ENCODE measurements at regions not wholly inside any gene's neighbourhood (a gene's known extent, or its start where the extent isn't known, plus 50 kb on each side); places are given as distances from the start of the nearest gene placed in this dataset.

GRCh38 chr2:12862541-12862940 lies 145.8 kb downstream of the TRIB2 start:
- Mint-ChIP-seq H3K4me1 (ENCODE audit: low read depth) (peaks cover 15% of the 10 kb centered on the region), H3K27me3 (ENCODE audit: low read depth) (peaks cover 20% of the 10 kb centered on the region), H3K36me3 (ENCODE audit: low read depth) (peaks cover 35% of the 10 kb centered on the region), H3K4me3 (ENCODE audit: low read depth) (no peak overlapping the region), H3K9me3 (peaks cover 46% of the 10 kb centered on the region), H3K27ac (no peak overlapping the region)
- intact Hi-C loops (cut with micrococcal nuclease), result no loop called here
- DNase-seq (ENCODE audit: low spot score), result no peak

DNA sequence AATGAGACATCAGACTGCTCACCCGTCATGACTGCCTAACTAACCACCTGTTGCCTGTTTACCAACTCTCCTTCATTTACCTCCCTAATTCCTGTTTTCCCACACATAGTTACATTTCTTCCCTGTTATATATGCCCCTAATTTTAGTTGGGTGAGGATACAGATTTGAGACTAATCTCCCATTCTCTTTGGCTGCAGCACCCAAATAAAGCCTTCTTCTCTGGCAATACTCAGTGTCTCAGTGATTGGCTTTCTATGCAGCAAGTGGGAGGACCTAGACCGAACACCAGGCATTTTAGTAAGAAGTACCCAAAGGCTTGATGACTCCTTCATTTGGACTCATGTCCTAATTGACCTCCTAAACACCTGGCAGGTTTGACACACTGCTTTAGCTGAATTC lies 147.2 kb downstream of the TRIB2 start:
- peaks cover 46% of the 10 kb centered on the region for H3K9me3 Mint-ChIP-seq
- H3K27ac Mint-ChIP-seq, result no peak overlapping the region
- no peak overlapping the region for H3K4me3 Mint-ChIP-seq (ENCODE audit: low read depth)
- peaks cover 35% of the 10 kb centered on the region for H3K36me3 Mint-ChIP-seq (ENCODE audit: low read depth)
- intact Hi-C loops (cut with micrococcal nuclease), result no loop called here
- peaks cover 15% of the 10 kb centered on the region for H3K4me1 Mint-ChIP-seq (ENCODE audit: low read depth)
- no peak for DNase-seq (ENCODE audit: low spot score)
- peaks cover 23% of the 10 kb centered on the region for H3K27me3 Mint-ChIP-seq (ENCODE audit: low read depth)

DNA sequence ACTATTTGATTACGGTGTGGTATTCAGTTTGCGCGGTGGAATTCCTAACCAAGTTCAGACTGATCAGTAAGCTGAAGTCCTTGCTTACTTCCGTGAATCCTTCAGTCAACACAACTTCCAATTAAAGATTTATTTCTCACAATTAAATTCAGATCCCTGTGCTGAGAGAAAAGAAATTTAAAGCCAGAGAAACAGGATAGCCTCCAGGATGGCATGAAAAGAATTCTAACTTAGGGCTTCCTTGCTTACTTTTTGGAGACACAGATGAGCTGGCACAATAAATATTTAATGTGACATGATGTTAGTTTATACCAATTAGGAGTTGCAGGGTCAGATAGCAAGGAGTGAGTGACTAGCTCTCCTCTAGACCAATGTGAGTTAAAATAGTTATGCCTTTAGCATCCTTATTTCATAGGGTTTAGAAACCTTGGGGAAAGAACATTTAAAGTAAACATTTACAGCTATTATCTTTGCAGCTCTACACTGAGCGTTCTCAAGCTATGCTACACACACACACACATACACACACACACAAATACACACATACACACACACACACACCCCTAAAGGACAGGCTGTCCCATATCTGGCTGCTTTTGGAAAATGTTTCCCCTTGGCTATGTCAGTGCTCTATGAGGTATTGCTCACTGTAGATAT lies 151.0 kb downstream of the TRIB2 start:
- H3K27ac Mint-ChIP-seq, result no peak overlapping the region
- H3K4me1 Mint-ChIP-seq (ENCODE audit: low read depth), result no peaks in the 10 kb centered on the region
- H3K36me3 Mint-ChIP-seq (ENCODE audit: low read depth), result peaks cover 27% of the 10 kb centered on the region
- H3K27me3 Mint-ChIP-seq (ENCODE audit: low read depth), result peaks cover 36% of the 10 kb centered on the region
- no peak for DNase-seq (ENCODE audit: low spot score)
- peaks cover 41% of the 10 kb centered on the region for H3K9me3 Mint-ChIP-seq
- H3K4me3 Mint-ChIP-seq (ENCODE audit: low read depth), result no peak overlapping the region
- intact Hi-C loops (cut with micrococcal nuclease), result no loop called here

GRCh38 chr2:12870692-12871091 lies 154.0 kb downstream of the TRIB2 start:
- Mint-ChIP-seq H3K36me3 (ENCODE audit: low read depth) (peaks cover 6% of the 10 kb centered on the region), H3K27me3 (ENCODE audit: low read depth) (peaks cover 39% of the 10 kb centered on the region), H3K4me1 (ENCODE audit: low read depth) (no peaks in the 10 kb centered on the region), H3K9me3 (peaks cover 12% of the 10 kb centered on the region), H3K4me3 (ENCODE audit: low read depth) (no peak overlapping the region), H3K27ac (no peak overlapping the region)
- DNase-seq (ENCODE audit: low spot score), result no peak
- intact Hi-C loops (cut with micrococcal nuclease), result no loop called here

- intact Hi-C loops (cut with micrococcal nuclease), result no loop called here
- H3K9me3 Mint-ChIP-seq, result peaks cover 4% of the 10 kb centered on the region
- DNase-seq (ENCODE audit: low spot score), result no peak
- no peak overlapping the region for H3K27ac Mint-ChIP-seq
- peaks cover 4% of the 10 kb centered on the region for H3K36me3 Mint-ChIP-seq (ENCODE audit: low read depth)
- H3K27me3 Mint-ChIP-seq (ENCODE audit: low read depth), result peaks cover 30% of the 10 kb centered on the region
- no peaks in the 10 kb centered on the region for H3K4me1 Mint-ChIP-seq (ENCODE audit: low read depth)
- H3K4me3 Mint-ChIP-seq (ENCODE audit: low read depth), result no peak overlapping the region
Measured at GRCh38 chr2:12871694-12872315, 155.1 kb downstream of the TRIB2 start.

- Mint-ChIP-seq H3K27ac (no peak overlapping the region), H3K4me1 (ENCODE audit: low read depth) (no peaks in the 10 kb centered on the region), H3K4me3 (ENCODE audit: low read depth) (no peak overlapping the region), H3K36me3 (ENCODE audit: low read depth) (no peaks in the 10 kb centered on the region), H3K27me3 (ENCODE audit: low read depth) (peaks cover 19% of the 10 kb centered on the region), H3K9me3 (no peaks in the 10 kb centered on the region)
- DNase-seq (ENCODE audit: low spot score), result no peak
- intact Hi-C loops (cut with micrococcal nuclease), result no loop called here
Measured at GRCh38 chr2:12877761-12878160, 161.0 kb downstream of the TRIB2 start.

DNA sequence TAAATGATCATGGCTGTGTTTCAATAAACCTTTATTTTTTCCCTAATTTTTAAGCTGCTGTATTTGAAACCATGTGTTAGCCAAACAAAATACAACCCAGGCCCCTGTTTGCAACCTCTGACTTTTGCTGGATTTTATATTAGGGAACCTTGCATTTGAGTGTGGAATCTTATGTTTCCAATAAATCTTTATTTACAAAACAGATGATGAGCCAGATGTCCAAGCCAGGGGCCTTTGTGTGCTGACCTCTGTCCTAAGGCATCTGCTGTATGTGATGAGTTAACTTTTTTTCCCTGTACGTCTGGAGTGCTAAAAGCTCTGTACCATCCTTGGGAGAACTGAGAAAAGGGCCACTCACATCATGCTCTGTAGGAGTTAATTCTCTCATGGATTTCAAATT lies 162.9 kb downstream of the TRIB2 start:
- Mint-ChIP-seq H3K36me3 (ENCODE audit: low read depth) (no peaks in the 10 kb centered on the region), H3K4me1 (ENCODE audit: low read depth) (no peaks in the 10 kb centered on the region), H3K9me3 (no peaks in the 10 kb centered on the region), H3K27me3 (ENCODE audit: low read depth) (peaks cover 17% of the 10 kb centered on the region), H3K27ac (no peak overlapping the region), H3K4me3 (ENCODE audit: low read depth) (no peak overlapping the region)
- DNase-seq (ENCODE audit: low spot score), result no peak
- intact Hi-C loops (cut with micrococcal nuclease), result no loop called here

DNA sequence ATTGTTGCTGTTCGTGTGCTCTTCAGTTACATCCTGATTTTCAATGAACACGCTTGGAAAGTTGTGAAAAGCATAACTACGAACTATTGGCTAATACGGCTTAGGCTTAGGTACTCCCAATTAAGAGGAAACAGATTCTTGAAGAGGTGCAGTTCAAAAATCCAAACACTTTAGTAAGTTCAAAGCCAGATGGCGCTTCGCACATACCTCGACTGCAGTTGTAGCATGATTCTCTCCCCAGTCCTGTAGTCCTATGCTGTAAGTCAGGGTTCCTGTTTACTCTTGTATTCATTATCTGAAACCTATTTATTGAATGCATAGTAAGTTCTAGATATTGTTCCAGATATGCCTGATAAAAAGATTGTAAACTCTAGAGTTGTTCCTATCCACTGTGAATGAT lies 165.2 kb downstream of the TRIB2 start:
- no peak for DNase-seq (ENCODE audit: low spot score)
- H3K9me3 Mint-ChIP-seq, result no peaks in the 10 kb centered on the region
- H3K27me3 Mint-ChIP-seq (ENCODE audit: low read depth), result peaks cover 22% of the 10 kb centered on the region
- intact Hi-C loops (cut with micrococcal nuclease), result no loop called here
- no peaks in the 10 kb centered on the region for H3K36me3 Mint-ChIP-seq (ENCODE audit: low read depth)
- no peaks in the 10 kb centered on the region for H3K4me1 Mint-ChIP-seq (ENCODE audit: low read depth)
- H3K4me3 Mint-ChIP-seq (ENCODE audit: low read depth), result no peak overlapping the region
- H3K27ac Mint-ChIP-seq, result no peak overlapping the region

- no peaks in the 10 kb centered on the region for H3K36me3 Mint-ChIP-seq (ENCODE audit: low read depth)
- H3K4me3 Mint-ChIP-seq (ENCODE audit: low read depth), result no peak overlapping the region
- no peak overlapping the region for H3K27ac Mint-ChIP-seq
- no peaks in the 10 kb centered on the region for H3K9me3 Mint-ChIP-seq
- peaks cover 22% of the 10 kb centered on the region for H3K27me3 Mint-ChIP-seq (ENCODE audit: low read depth)
- no peak for DNase-seq (ENCODE audit: low spot score)
- no peaks in the 10 kb centered on the region for H3K4me1 Mint-ChIP-seq (ENCODE audit: low read depth)
- intact Hi-C loops (cut with micrococcal nuclease), result no loop called here
Measured at GRCh38 chr2:12882393-12882792, 165.7 kb downstream of the TRIB2 start.

GRCh38 chr2:12883906-12884305 lies 167.2 kb downstream of the TRIB2 start:
- Mint-ChIP-seq H3K9me3 (no peaks in the 10 kb centered on the region), H3K4me3 (ENCODE audit: low read depth) (no peak overlapping the region), H3K27ac (no peak overlapping the region), H3K36me3 (ENCODE audit: low read depth) (no peaks in the 10 kb centered on the region), H3K4me1 (ENCODE audit: low read depth) (no peaks in the 10 kb centered on the region), H3K27me3 (ENCODE audit: low read depth) (peaks cover 20% of the 10 kb centered on the region)
- no peak for DNase-seq (ENCODE audit: low spot score)
- intact Hi-C loops (cut with micrococcal nuclease), result no loop called here

DNA sequence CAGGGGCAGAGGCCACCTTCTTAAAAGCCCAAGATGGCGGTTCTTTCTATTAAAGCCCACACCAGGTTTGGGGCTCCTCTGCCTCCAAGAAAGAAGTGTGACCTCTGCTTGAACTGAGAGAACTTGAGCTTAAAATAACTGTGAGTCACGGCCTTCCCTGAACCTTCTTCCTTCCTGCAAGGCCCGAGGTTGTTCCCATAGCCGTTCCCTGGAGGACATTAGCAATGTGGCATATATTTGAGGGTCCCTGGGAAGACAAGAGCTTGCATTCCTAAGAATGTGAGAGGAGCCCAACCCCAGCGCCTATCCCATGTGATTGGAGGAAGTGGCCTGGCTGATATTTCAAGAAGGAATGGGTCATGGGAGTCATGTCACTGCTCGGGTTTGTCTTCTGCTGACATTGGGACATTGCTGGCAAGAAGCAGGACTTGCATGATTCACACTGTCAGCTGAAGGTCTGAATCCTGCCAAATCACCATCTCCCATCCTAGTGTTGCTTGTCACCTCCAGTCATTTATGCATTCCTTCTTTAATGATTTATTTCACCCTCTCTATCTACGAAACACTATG lies 168.1 kb downstream of the TRIB2 start:
- H3K27ac Mint-ChIP-seq, result no peak overlapping the region

DNA sequence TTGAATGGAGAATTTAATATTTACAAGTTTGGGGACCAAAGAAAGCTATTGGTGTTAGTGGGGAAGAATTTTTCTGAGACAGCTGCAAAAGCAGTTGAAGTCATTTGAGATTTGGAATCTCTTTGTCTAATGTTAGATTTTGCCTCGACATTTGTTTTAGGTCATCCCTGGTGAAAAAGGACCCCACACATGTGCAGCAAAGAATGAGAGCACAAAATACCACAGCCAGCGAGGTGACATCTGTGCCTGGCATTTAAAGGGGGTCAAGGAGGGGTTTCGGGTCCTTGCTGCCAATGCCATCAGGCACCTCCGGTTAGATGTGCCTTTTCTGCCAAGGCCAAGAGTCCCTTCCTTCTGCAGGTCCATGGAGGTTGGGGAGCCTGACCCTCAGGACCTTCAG lies 173.3 kb downstream of the TRIB2 start:
- Mint-ChIP-seq H3K27me3 (ENCODE audit: low read depth) (peaks cover 18% of the 10 kb centered on the region), H3K9me3 (peaks cover 15% of the 10 kb centered on the region), H3K4me3 (ENCODE audit: low read depth) (no peak overlapping the region), H3K27ac (no peak overlapping the region), H3K4me1 (ENCODE audit: low read depth) (peaks cover 2% of the 10 kb centered on the region), H3K36me3 (ENCODE audit: low read depth) (no peaks in the 10 kb centered on the region)
- DNase-seq (ENCODE audit: low spot score), result no peak
- intact Hi-C loops (cut with micrococcal nuclease), result no loop called here

More for the DNA sequence above, 168.1 kb downstream of the TRIB2 start:
- no peaks in the 10 kb centered on the region for H3K9me3 Mint-ChIP-seq
- H3K27me3 Mint-ChIP-seq (ENCODE audit: low read depth), result peaks cover 18% of the 10 kb centered on the region
- no peaks in the 10 kb centered on the region for H3K36me3 Mint-ChIP-seq (ENCODE audit: low read depth)
- H3K4me3 Mint-ChIP-seq (ENCODE audit: low read depth), result no peak overlapping the region
- intact Hi-C loops (cut with micrococcal nuclease), result no loop called here
- no peaks in the 10 kb centered on the region for H3K4me1 Mint-ChIP-seq (ENCODE audit: low read depth)
- DNase-seq (ENCODE audit: low spot score), result no peak

- no peak for DNase-seq (ENCODE audit: low spot score)
- peaks cover 19% of the 10 kb centered on the region for H3K9me3 Mint-ChIP-seq
- peaks cover 4% of the 10 kb centered on the region for H3K4me1 Mint-ChIP-seq (ENCODE audit: low read depth)
- no peak overlapping the region for H3K4me3 Mint-ChIP-seq (ENCODE audit: low read depth)
- intact Hi-C loops (cut with micrococcal nuclease), result no loop called here
- peaks cover 20% of the 10 kb centered on the region for H3K27me3 Mint-ChIP-seq (ENCODE audit: low read depth)
- H3K27ac Mint-ChIP-seq, result no peak overlapping the region
- no peaks in the 10 kb centered on the region for H3K36me3 Mint-ChIP-seq (ENCODE audit: low read depth)
Measured at GRCh38 chr2:12890481-12890991, 173.8 kb downstream of the TRIB2 start.
